ENCODE measurements at regions not wholly inside any gene's neighbourhood (a gene's known extent, or its start where the extent isn't known, plus 50 kb on each side); places are given as distances from the start of the nearest gene placed in this dataset.

DNA sequence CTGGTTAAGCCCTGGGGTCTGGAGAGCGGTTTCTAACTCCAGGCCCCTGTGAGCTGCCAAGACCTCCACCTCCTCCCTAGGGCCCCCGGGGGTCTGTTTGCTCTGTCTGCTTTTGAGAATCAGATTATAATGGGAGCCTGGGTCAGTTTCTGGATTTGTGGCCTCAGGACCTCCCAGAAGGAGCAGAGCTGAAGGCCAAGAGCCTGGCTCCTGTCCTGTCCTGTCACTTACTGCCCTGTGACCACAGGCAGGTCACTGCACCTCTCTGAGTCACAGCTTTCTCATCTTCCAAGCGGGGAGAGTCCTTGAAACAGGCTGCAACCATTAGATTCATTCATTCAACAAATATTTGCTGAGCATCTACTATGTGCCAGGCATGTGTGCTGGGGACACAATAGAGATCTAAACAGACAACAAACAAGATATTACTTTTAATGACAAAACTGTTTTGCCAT lies 87.3 kb upstream of the FGF3 start:
- Histone ChIP-seq H3K27me3 (no peaks in the 10 kb centered on the region), H3K9me3 (no peaks in the 10 kb centered on the region), H3K4me3 (no peak overlapping the region), H3K27ac (no peak overlapping the region), H3K36me3 (no peaks in the 10 kb centered on the region), H3K4me1 (peaks cover 0 to 19% (median 3%) of the 10 kb centered on the region in 4 donors)
- TF ChIP-seq, protein P1, sequence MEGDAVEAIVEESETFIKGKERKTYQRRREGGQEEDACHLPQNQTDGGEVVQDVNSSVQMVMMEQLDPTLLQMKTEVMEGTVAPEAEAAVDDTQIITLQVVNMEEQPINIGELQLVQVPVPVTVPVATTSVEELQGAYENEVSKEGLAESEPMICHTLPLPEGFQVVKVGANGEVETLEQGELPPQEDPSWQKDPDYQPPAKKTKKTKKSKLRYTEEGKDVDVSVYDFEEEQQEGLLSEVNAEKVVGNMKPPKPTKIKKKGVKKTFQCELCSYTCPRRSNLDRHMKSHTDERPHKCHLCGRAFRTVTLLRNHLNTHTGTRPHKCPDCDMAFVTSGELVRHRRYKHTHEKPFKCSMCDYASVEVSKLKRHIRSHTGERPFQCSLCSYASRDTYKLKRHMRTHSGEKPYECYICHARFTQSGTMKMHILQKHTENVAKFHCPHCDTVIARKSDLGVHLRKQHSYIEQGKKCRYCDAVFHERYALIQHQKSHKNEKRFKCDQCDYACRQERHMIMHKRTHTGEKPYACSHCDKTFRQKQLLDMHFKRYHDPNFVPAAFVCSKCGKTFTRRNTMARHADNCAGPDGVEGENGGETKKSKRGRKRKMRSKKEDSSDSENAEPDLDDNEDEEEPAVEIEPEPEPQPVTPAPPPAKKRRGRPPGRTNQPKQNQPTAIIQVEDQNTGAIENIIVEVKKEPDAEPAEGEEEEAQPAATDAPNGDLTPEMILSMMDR (IDR thresholded peaks at IDR 0.05) = no peak
- TF ChIP-seq POLR2A (IDR thresholded peaks at IDR 0.05) = no peak
- DNase-seq = peak in 1 of 3 donors; percentile 35

DNA sequence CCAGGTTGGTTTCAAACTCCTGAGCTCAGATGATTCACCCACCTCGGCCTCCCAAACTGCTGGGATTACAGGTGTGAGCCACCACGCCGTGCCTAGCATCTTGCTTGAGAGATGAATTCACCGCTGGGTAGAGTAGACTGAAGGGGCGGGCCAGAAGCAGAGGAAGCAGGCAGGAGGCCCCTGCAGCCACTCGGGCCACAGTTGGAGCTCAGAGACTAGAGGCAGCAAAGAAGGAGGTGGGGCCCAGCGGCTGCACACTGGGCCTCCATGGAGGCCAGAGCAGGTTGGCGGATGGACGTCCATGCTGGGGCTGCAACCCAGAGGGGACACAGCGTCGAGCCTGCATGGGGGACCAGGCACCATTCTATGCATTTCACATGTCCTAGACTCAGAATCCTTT lies 88.4 kb upstream of the FGF3 start:
- Histone ChIP-seq H3K4me3 (no peak overlapping the region), H3K36me3 (no peaks in the 10 kb centered on the region), H3K9me3 (no peaks in the 10 kb centered on the region), H3K27ac (no peak overlapping the region), H3K27me3 (no peaks in the 10 kb centered on the region), H3K4me1 (peaks cover 0 to 20% (median 3%) of the 10 kb centered on the region in 4 donors)
- peak in 1 of 3 donors; percentile 25 for DNase-seq
- TF ChIP-seq, protein P1 (IDR thresholded peaks at IDR 0.05) = no peak
- no peak for TF ChIP-seq POLR2A (IDR thresholded peaks at IDR 0.05)

DNA sequence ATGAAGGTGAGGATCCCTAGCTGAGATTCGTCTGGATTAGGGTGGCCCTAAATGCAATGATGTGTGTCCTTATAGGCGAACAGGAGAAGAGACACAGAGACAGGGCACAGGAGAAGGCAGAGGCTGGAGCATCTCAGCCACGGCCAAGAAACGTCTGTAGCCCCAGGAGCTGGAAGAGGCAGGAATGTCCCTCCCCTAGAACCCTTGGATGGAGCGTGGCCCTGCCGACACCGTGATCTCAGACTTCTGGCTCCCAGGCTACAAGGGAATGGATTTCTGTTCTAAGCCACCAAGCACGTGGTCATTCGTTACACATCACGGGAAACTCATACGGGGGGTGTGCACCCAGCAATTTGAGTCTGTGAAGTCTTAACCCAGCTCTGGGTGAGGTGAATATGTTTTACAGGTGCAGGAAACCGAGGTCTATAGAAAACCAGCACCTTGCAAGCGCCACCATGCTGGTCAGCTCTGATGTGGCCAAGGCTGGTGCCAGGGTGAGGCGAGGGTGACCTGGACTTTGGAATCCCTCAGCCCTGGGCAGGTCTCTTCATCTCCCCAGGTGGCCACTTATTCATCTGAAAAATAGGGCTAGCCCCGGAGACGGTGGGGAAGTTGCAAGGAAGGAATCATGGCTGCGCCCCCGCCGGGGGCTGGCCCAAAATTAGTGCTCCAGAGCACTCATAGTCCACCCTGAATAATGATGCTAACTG lies 89.5 kb upstream of the FGF3 start:
- TF ChIP-seq, protein P1 (IDR thresholded peaks at IDR 0.05) = no peak
- TF ChIP-seq POLR2A (IDR thresholded peaks at IDR 0.05) = no peak

DNA sequence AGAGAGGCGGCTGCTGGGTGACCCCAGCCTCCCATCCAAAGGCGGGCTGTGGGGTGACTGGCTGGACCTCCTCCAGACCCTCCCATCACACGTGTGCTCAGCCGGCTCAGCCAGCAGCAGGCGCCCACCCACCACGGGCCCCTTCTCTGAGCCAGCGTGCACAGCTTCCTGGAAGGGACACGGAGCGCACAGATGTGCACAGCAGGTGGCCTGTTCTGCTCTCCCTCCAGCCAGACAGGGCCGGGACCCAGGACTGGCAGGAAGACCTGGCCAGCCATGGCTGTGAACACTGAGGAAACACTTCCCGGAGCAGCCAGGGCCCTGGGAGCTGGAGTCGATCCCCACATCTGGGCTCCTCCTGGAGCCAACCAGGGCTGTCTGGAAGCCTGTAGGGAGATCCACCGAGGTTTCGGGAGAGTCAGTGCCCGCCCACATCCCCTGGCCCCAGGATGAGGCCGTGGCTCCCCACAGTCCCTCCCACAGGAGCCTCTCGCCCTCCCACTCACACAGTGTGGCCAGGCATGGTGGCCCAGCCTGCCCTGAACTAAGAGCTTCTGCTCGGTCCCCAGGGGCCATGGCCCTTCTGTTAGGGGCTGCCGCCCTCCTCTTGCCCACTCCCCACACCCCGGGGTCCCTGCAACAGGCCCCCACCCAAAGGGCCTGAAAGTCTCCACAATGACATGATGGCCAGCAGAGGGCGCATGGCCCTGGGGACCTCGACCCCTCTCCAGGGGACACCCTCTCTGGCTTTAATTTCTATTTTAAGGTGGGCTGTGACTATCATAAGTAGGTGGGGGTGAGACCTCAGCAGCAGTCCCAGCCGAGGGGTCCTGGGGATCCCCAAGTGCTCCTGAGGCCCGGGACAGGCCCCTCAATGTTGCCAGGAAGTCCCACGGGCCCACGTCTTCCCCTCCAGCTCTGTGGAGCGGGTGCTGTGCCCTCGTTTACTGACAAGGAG lies 90.6 kb upstream of the FGF3 start:
- DNase-seq = peak in 2 of 3 donors; percentile 23 to 50
- Histone ChIP-seq H3K36me3 (no peaks in the 10 kb centered on the region), H3K4me3 (no peak overlapping the region), H3K9me3 (no peaks in the 10 kb centered on the region), H3K27ac (no peak overlapping the region), H3K4me1 (peaks cover 0 to 38% (median 5%) of the 10 kb centered on the region in 4 donors), H3K27me3 (no peaks in the 10 kb centered on the region)
- TF ChIP-seq, protein P1 (IDR thresholded peaks at IDR 0.05) = peak in 4 of 6 experiments; percentile 24 to 43 (median 38)
- TF ChIP-seq POLR2A (IDR thresholded peaks at IDR 0.05) = no peak

More for the DNA sequence above, 89.5 kb upstream of the FGF3 start:
- peak in 1 of 3 donors; percentile 45 for DNase-seq
- Histone ChIP-seq H3K27ac (no peak overlapping the region), H3K9me3 (no peaks in the 10 kb centered on the region), H3K36me3 (no peaks in the 10 kb centered on the region), H3K4me1 (peaks cover 0 to 26% (median 3%) of the 10 kb centered on the region in 4 donors), H3K4me3 (no peak overlapping the region), H3K27me3 (no peaks in the 10 kb centered on the region)

DNA sequence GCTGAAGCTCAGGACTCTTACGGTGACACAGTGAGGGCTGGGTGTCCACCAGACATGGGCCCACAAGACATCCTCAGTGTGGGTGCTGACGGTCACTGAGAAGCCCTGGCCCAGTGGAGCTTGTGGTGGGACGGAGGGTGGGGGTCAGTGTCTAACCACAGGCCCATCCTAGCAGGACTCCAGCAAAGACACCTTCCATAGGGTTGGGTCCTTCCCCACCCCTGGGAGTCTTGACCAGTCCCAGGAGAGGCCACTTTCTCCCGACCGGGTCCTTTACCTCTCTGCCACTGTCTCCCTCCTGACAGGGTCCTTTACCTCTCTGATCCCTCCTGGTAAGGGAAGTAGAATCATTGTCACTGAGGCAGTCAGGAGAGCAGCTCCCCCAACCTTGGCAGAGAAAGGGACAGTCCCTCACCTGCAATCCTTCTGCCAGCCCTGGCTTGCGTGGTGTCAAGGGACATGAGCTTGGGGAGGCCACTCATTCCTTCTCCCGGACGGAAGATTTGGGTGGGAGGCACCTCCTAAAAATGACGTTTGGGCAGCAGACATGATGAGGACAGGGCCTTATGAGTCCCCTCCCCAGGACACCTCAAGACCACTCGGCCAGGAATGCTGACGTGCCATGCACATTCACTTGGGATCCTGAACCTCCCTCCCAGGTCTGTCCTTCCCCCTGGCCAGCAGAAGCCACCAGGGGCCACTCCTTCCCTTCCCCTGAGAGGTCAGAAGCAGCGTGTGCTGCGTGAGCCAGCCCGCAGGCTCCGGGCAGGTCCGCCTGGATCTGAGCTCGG lies 91.5 kb upstream of the FGF3 start:
- no peak overlapping the region for H3K4me3 ChIP-seq
- TF ChIP-seq, protein P1 (IDR thresholded peaks at IDR 0.05) = no peak
- no peak for TF ChIP-seq POLR2A (IDR thresholded peaks at IDR 0.05)
- peak in 1 of 3 donors; percentile 31 for DNase-seq

More for the DNA sequence above, 91.5 kb upstream of the FGF3 start:
- Histone ChIP-seq H3K9me3 (peaks cover 0 to 4% (median 0%) of the 10 kb centered on the region in 4 donors), H3K4me1 (peaks cover 0 to 39% (median 7%) of the 10 kb centered on the region in 4 donors), H3K27ac (no peak overlapping the region), H3K36me3 (no peaks in the 10 kb centered on the region), H3K27me3 (no peaks in the 10 kb centered on the region)
